GM12878 (cell line): ENCODE measurements at regions not wholly inside any gene's neighbourhood (a gene's known extent, or its start where the extent isn't known, plus 50 kb on each side); places are given as distances from the start of the nearest gene placed in this dataset.

Experiments
- ATAC-seq: fragments of 200-7000 bp; cut with Tn5 transposase; 3 replicates; pipeline ENCODE4 v1.9.1; 2020; ENCODE audit warnings: mild to moderate bottlenecking, moderate library complexity
- BruUV-seq: library from RNA; stranded (reverse); fragments of 400-500 nt; replicated peaks from 2 replicates; lab custom pipeline; 2021; lab: Mats Ljungman, UMichigan
- CTCF ChIA-PET: fragments of 300-600 bp; sonication (Branson Sonifier 250); formaldehyde crosslinking; extraction: SDS; loops from one replicate; lab custom pipeline; 2021; ENCODE audit warnings: inconsistent platforms; lab: Yijun Ruan, JAX
- POLR2A ChIA-PET: fragments of 350-600 bp; formaldehyde crosslinking; extraction: SDS; loops from one replicate; lab custom pipeline; 2021; ENCODE audit warnings: inconsistent platforms; lab: Charles Lee
- RAD21 ChIA-PET: fragments of 300-600 bp; sonication (Branson Sonifier 250); formaldehyde crosslinking; loops from one replicate; lab custom pipeline; 2023; ENCODE audit warnings: antibody characterized with exemption; ENCODE audit not compliant: unreplicated experiment; lab: Charles Lee
- SMC1A ChIA-PET: fragments of 300-600 bp; sonication (Branson Sonifier 250); formaldehyde crosslinking; loops from one replicate; lab custom pipeline; 2023; ENCODE audit not compliant: unreplicated experiment, uncharacterized antibody; lab: Charles Lee
- DNase-seq: peaks from one replicate; pipeline ENCODE4 v3.0.0-alpha.2; 2011; ENCODE audit warnings: low read depth, low spot score
- FAIRE-seq: peaks from 3 replicates; lab custom pipeline; 2011; peaks lifted over from hg19 to GRCh38; lab: Jason Lieb, UNC
- H2AFZ ChIP-seq: 2 replicates; pipeline ENCODE4 v1.6.0; 2011; ENCODE audit warnings: low read depth, low read length, control low read depth; ENCODE audit not compliant: control insufficient read depth
- H3K27ac ChIP-seq: 2 replicates; pipeline ENCODE4 v1.5.1; 2011; ENCODE audit warnings: control low read depth; ENCODE audit not compliant: control insufficient read depth, insufficient read depth
- H3K27me3 ChIP-seq, 2 experiments: replicated peaks in 1 of 2; 2 replicates each; pipeline versions ENCODE4 v1.6.0 to v1.6.1; 2011; ENCODE audit warnings: low read length in 1 of 2; ENCODE audit not compliant: control insufficient read depth in 2 of 2, insufficient read depth in 2 of 2
- H3K36me3 ChIP-seq, 2 experiments: 2 replicates each; pipeline ENCODE4 v1.5.1; 2011; ENCODE audit warnings: low read length in 1 of 2; ENCODE audit not compliant: control insufficient read depth in 2 of 2, insufficient read depth in 2 of 2
- H3K4me1 ChIP-seq: 2 replicates; pipeline ENCODE4 v1.6.1; 2011; ENCODE audit warnings: mild to moderate bottlenecking, low read length, moderate library complexity, mixed read lengths; ENCODE audit not compliant: control insufficient read depth, insufficient read depth
- H3K4me2 ChIP-seq: 2 replicates; pipeline ENCODE4 v1.6.0; 2011; ENCODE audit warnings: control low read depth; ENCODE audit not compliant: control insufficient read depth, insufficient read depth
- H3K4me3 ChIP-seq: fragments of 200-600 bp; sonication (generic); 2 replicates; pipeline ENCODE4 v1.5.1; 2016
- H3K79me2 ChIP-seq: 2 replicates; pipeline ENCODE4 v1.6.0; 2011; ENCODE audit warnings: low read length; ENCODE audit not compliant: control insufficient read depth, insufficient read depth
- H3K9ac ChIP-seq: 2 replicates; pipeline ENCODE4 v1.8.0; 2011; ENCODE audit warnings: low read length, control low read depth, mixed read lengths; ENCODE audit not compliant: control insufficient read depth, insufficient read depth
- H3K9me3 ChIP-seq: replicated peaks from 3 replicates; pipeline ENCODE4 v1.5.1; 2011; ENCODE audit warnings: mild to moderate bottlenecking, low read length; ENCODE audit not compliant: control insufficient read depth, insufficient read depth
- H4K20me1 ChIP-seq: 2 replicates; pipeline ENCODE4 v1.6.0; 2011; ENCODE audit not compliant: control insufficient read depth, insufficient read depth
- HSF1 ChIP-seq: fragments of 150-350 bp; IDR thresholded peaks from 2 replicates; pipeline ENCODE4 v1.6.1; 2014; ENCODE audit warnings: mild to moderate bottlenecking, low read depth, low read length
- MYC ChIP-seq: IDR thresholded peaks from 2 replicates; pipeline ENCODE4 v1.6.1; 2011; ENCODE audit warnings: mild to moderate bottlenecking, low read length, moderate library complexity, inconsistent platforms; ENCODE audit not compliant: insufficient read depth, insufficient replicate concordance, insufficient read length, severe bottlenecking
- POLR2AphosphoS5 ChIP-seq: IDR thresholded peaks from 2 replicates; pipeline ENCODE4 v1.6.1; 2011; ENCODE audit warnings: mild to moderate bottlenecking, low read length, inconsistent platforms
- RB1 ChIP-seq: fragments of 450-650 bp; formaldehyde crosslinking; IDR thresholded peaks from 2 replicates; pipeline ENCODE4 v1.6.1; 2017; ENCODE audit warnings: mild to moderate bottlenecking, borderline replicate concordance
- REST ChIP-seq: IDR thresholded peaks from 2 replicates; pipeline ENCODE4 v1.6.1; 2012; ENCODE audit warnings: mild to moderate bottlenecking, low read depth, low read length
- SMAD1 ChIP-seq: fragments of 450-650 bp; IDR thresholded peaks from 2 replicates; pipeline ENCODE4 v1.6.1; 2018; ENCODE audit warnings: mild to moderate bottlenecking, low read depth; ENCODE audit not compliant: partially characterized antibody
- YBX1 ChIP-seq: fragments of 450-650 bp; IDR thresholded peaks from 2 replicates; pipeline ENCODE4 v1.6.1; 2016; ENCODE audit warnings: antibody characterized with exemption
- ZNF384 ChIP-seq: IDR thresholded peaks from 2 replicates; pipeline ENCODE4 v1.6.1; 2012; ENCODE audit warnings: low read depth, mild to moderate bottlenecking, low read length, improper control_type of control experiment, borderline replicate concordance
- ZNF592 ChIP-seq: fragments of 450-650 bp; IDR thresholded peaks from 2 replicates; pipeline ENCODE4 v1.6.1; 2017; ENCODE audit warnings: mild to moderate bottlenecking, moderate library complexity
- WGBS: methylation state at CpG from one replicate; pipeline ENCODE4 v1.1.6; 2016; ENCODE audit warnings: low lambda C conversion rate; ENCODE audit not compliant: insufficient replicate concordance, insufficient coverage; ENCODE audit errors: missing lambda C conversion rate; 5-methylcytosine and 5-hydroxymethylcytosine counted together
- in situ Hi-C: fragments of 300-500 bp; cut with MboI; formaldehyde crosslinking; loops from 9 replicates; pipeline ENCODE4 v1.14.3; 2018; ENCODE audit warnings: mixed read lengths
- intact Hi-C: fragments of 100-400 bp; cut with micrococcal nuclease; formaldehyde crosslinking; loops from one replicate; pipeline ENCODE4 v1.14.2; 2022; ENCODE audit not compliant: unreplicated experiment
- TF ChIP-seq, protein P1 (sequence below): fragments of 450-650 bp; formaldehyde crosslinking; IDR thresholded peaks from 2 replicates; pipeline ENCODE4 v1.4.0; 2020; ENCODE audit warnings: mild to moderate bottlenecking, moderate library complexity

GRCh38 chrX:42237956-42238355 lies 314.6 kb upstream of the CASK start (continued):
- no peak for TF ChIP-seq ZNF592
- TF ChIP-seq ZNF384: no peak
- no peak for TF ChIP-seq POLR2AphosphoS5

GRCh38 chrX:42229533-42229932 lies 306.2 kb upstream of the CASK start:
- SMC1A ChIA-PET: interaction anchor here (0.6 kb wide), 1 partner anchor 75 kb away, joined by 3 read pairs; no protein-coding TSS in a partner anchor
- Histone ChIP-seq H3K4me1 (no peaks in the 10 kb centered on the region), H3K27me3 (no peaks in the 10 kb centered on the region), H3K36me3 (no peaks in the 10 kb centered on the region), H3K4me2 (no peak overlapping the region), H3K79me2 (no peaks in the 10 kb centered on the region), H4K20me1 (no peaks in the 10 kb centered on the region), H3K4me3 (no peak overlapping the region), H3K9me3 (no peaks in the 10 kb centered on the region), H3K9ac (no peak overlapping the region), H3K27ac (no peak overlapping the region), H2AFZ (no peak overlapping the region)
- no peak for FAIRE-seq
- POLR2A ChIA-PET: no interaction called here
- DNase-seq: no peak
- in situ Hi-C loops: no loop called here
- intact Hi-C loops: no loop called here
- RAD21 ChIA-PET: no interaction called here
- 23% methylated on average over 2 of the region's 2 CpGs for WGBS
- CTCF ChIA-PET: no interaction called here
- BruUV-seq: no TSS peak
- ATAC-seq: no peak
- TF ChIP-seq REST (no peak), SMAD1 (no peak), YBX1 (no peak), RB1 (no peak), HSF1 (no peak), MYC (no peak)
- TF ChIP-seq, protein P1, sequence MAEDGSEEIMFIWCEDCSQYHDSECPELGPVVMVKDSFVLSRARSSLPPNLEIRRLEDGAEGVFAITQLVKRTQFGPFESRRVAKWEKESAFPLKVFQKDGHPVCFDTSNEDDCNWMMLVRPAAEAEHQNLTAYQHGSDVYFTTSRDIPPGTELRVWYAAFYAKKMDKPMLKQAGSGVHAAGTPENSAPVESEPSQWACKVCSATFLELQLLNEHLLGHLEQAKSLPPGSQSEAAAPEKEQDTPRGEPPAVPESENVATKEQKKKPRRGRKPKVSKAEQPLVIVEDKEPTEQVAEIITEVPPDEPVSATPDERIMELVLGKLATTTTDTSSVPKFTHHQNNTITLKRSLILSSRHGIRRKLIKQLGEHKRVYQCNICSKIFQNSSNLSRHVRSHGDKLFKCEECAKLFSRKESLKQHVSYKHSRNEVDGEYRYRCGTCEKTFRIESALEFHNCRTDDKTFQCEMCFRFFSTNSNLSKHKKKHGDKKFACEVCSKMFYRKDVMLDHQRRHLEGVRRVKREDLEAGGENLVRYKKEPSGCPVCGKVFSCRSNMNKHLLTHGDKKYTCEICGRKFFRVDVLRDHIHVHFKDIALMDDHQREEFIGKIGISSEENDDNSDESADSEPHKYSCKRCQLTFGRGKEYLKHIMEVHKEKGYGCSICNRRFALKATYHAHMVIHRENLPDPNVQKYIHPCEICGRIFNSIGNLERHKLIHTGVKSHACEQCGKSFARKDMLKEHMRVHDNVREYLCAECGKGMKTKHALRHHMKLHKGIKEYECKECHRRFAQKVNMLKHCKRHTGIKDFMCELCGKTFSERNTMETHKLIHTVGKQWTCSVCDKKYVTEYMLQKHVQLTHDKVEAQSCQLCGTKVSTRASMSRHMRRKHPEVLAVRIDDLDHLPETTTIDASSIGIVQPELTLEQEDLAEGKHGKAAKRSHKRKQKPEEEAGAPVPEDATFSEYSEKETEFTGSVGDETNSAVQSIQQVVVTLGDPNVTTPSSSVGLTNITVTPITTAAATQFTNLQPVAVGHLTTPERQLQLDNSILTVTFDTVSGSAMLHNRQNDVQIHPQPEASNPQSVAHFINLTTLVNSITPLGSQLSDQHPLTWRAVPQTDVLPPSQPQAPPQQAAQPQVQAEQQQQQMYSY: no peak
